B cell (primary cell): ENCODE measurements at regions not wholly inside any gene's neighbourhood (a gene's known extent, or its start where the extent isn't known, plus 50 kb on each side); places are given as distances from the start of the nearest gene placed in this dataset.

ENCODE experiments used
- ATAC-seq: fragments of 200-7000 bp; cut with Tn5 transposase; one replicate; pipeline ENCODE4 v1.10.0; 2021; ENCODE audit warnings: low read depth, mild to moderate bottlenecking, moderate number of reproducible peaks, moderate library complexity
- CTCF ChIA-PET: fragments of 350-600 bp; sonication (Branson Sonifier 250); formaldehyde crosslinking; loops from one replicate; lab custom pipeline; 2021; ENCODE audit warnings: antibody characterized with exemption, inconsistent platforms; lab: Charles Lee
- POLR2A ChIA-PET: fragments of 350-600 bp; sonication (Branson Sonifier 250); formaldehyde crosslinking; loops from one replicate; lab custom pipeline; 2021; ENCODE audit warnings: antibody characterized with exemption; lab: Charles Lee
- DNase-seq: peaks from one replicate; pipeline ENCODE4 v3.0.0; 2013
- H2AFZ ChIP-seq: 2 replicates; pipeline ENCODE4 v1.6.1; 2012; ENCODE audit warnings: mild to moderate bottlenecking, low read depth, low read length; ENCODE audit not compliant: insufficient read depth, poor library complexity, severe bottlenecking
- H3K27ac ChIP-seq, 2 donors: 1 replicate in 1 of 2; 2 replicates in 1 of 2; pipeline ENCODE4 v1.5.1; 2012 to 2013; ENCODE audit warnings: low read length in 2 of 2, mild to moderate bottlenecking in 2 of 2, moderate library complexity in 1 of 2
- H3K27me3 ChIP-seq, 4 experiments: fragments of 200-600 bp in 1 of 4; sonication (generic) in 1 of 4; replicated peaks in 1 of 4; 1 replicate in 2 of 4; 2 replicates in 2 of 4; pipeline versions ENCODE4 v1.6.1 to v1.7.0; 2013 to 2016; ENCODE audit warnings: low read length in 3 of 4, mild to moderate bottlenecking in 2 of 4, mixed read lengths in 1 of 4, moderate library complexity in 1 of 4; ENCODE audit not compliant: insufficient read depth in 4 of 4, control insufficient read depth in 3 of 4; ENCODE audit errors: control extremely low read depth in 1 of 4
- H3K36me3 ChIP-seq, 2 experiments: replicated peaks in 1 of 2; 1 replicate in 1 of 2; 2 replicates in 1 of 2; pipeline versions ENCODE4 v1.6.1 to v1.7.1; 2013; ENCODE audit warnings: low read length in 1 of 2; ENCODE audit not compliant: insufficient read depth in 2 of 2, control insufficient read depth in 1 of 2; ENCODE audit errors: control extremely low read depth in 1 of 2, extremely low read depth in 1 of 2
- H3K4me1 ChIP-seq, 2 donors: fragments of 200-600 bp in 1 of 2; sonication (generic) in 1 of 2; 1 replicate in 1 of 2; 2 replicates in 1 of 2; pipeline versions ENCODE4 v1.5.1 to v1.6.1; 2013 to 2017; ENCODE audit warnings: low read length in 2 of 2; ENCODE audit not compliant: control insufficient read depth in 2 of 2, insufficient read depth in 2 of 2
- H3K4me2 ChIP-seq: replicated peaks from 2 replicates; pipeline ENCODE3; 2012; ENCODE audit warnings: mild to moderate bottlenecking, low read depth, low read length; ENCODE audit not compliant: poor library complexity, severe bottlenecking
- H3K4me3 ChIP-seq, 5 experiments: fragments of 200-600 bp in 1 of 5; sonication (generic) in 1 of 5; 1 replicate in 3 of 5; 2 replicates in 2 of 5; pipeline versions ENCODE4 v1.5.1 to v1.7.0; 2011 to 2016; ENCODE audit warnings: low read length in 4 of 5, mild to moderate bottlenecking in 4 of 5, low read depth in 2 of 5, control low read depth in 1 of 5, moderate library complexity in 1 of 5; ENCODE audit not compliant: insufficient read depth in 1 of 5; ENCODE audit errors: control extremely low read depth in 1 of 5, extremely low read depth in 1 of 5
- H3K79me2 ChIP-seq: fragments of 200-600 bp; sonication (generic); one replicate; pipeline ENCODE4 v1.6.0; 2016; ENCODE audit warnings: low read length; ENCODE audit not compliant: control insufficient read depth, insufficient read depth
- H3K9ac ChIP-seq: fragments of 200-600 bp; sonication (generic); 2 replicates; pipeline ENCODE4 v1.6.1; 2017; ENCODE audit warnings: mild to moderate bottlenecking, low read length, moderate library complexity
- H3K9me3 ChIP-seq, 3 donors: one replicate each; pipeline versions ENCODE4 v1.6.1 to v1.7.1; 2013; ENCODE audit warnings: low read length in 2 of 3; ENCODE audit not compliant: control insufficient read depth in 2 of 3, insufficient read depth in 1 of 3; ENCODE audit errors: control extremely low read depth in 1 of 3
- H4K20me1 ChIP-seq: 2 replicates; pipeline ENCODE4 v1.6.0; 2012; ENCODE audit warnings: mild to moderate bottlenecking, low read length; ENCODE audit not compliant: insufficient read depth, control insufficient read depth, poor library complexity, severe bottlenecking
- H3K27ac Mint-ChIP-seq: one replicate; pipeline ENCODE4 v1.8.0; 2021; ENCODE audit warnings: mixed read lengths
- H3K27me3 Mint-ChIP-seq: one replicate; pipeline ENCODE4 v1.8.0; 2021; ENCODE audit warnings: mixed read lengths
- H3K4me1 Mint-ChIP-seq: one replicate; pipeline ENCODE4 v1.8.0; 2021; ENCODE audit warnings: mixed read lengths
- H3K4me3 Mint-ChIP-seq: one replicate; pipeline ENCODE4 v1.8.0; 2021; ENCODE audit warnings: mixed read lengths
- H3K9me3 Mint-ChIP-seq: one replicate; pipeline ENCODE4 v1.8.0; 2022; ENCODE audit warnings: mixed read lengths; ENCODE audit not compliant: insufficient read depth
- EZH2 ChIP-seq: IDR thresholded peaks from 2 replicates; pipeline ENCODE4 v1.6.1; 2012; ENCODE audit warnings: borderline replicate concordance, low read depth, mild to moderate bottlenecking, moderate library complexity, low read length; ENCODE audit not compliant: insufficient read depth, poor library complexity, severe bottlenecking
- WGBS: methylation state at CpG from one replicate; pipeline ENCODE4 v1.1.5; 2013; ENCODE audit warnings: missing lambda C conversion rate; ENCODE audit not compliant: insufficient coverage; 5-methylcytosine and 5-hydroxymethylcytosine counted together
- intact Hi-C: fragments of 100-400 bp; cut with micrococcal nuclease; formaldehyde crosslinking; loops from one replicate; pipeline ENCODE4 v1.10.0; 2022
- TF ChIP-seq, protein P1 (sequence below): fragments of 200-600 bp; IDR thresholded peaks from one replicate; pipeline ENCODE4 v1.8.0; 2022; ENCODE audit warnings: antibody characterized with exemption, mild to moderate bottlenecking

- Histone ChIP-seq H3K9me3 (no peaks in the 10 kb centered on the region), H3K4me2 (no peak overlapping the region), H3K27me3 (no peaks in the 10 kb centered on the region), H3K4me3 (no peak overlapping the region), H3K27ac (no peak overlapping the region), H3K4me1 (no peaks in the 10 kb centered on the region), H3K9ac (no peak overlapping the region), H3K36me3 (no peaks in the 10 kb centered on the region), H4K20me1 (no peaks in the 10 kb centered on the region), H2AFZ (no peak overlapping the region), H3K79me2 (no peaks in the 10 kb centered on the region)
- ATAC-seq (no peak), DNase-seq (no peak)
- H3K9me3 Mint-ChIP-seq: no peaks in the 10 kb centered on the region
- POLR2A ChIA-PET: no interaction called here
- no CpG with 5 or more reads among the region's 2 CpGs for WGBS
- no peak overlapping the region for H3K27ac Mint-ChIP-seq
- H3K27me3 Mint-ChIP-seq: no peaks in the 10 kb centered on the region
- CTCF ChIA-PET: no interaction called here
- TF ChIP-seq, protein P1, sequence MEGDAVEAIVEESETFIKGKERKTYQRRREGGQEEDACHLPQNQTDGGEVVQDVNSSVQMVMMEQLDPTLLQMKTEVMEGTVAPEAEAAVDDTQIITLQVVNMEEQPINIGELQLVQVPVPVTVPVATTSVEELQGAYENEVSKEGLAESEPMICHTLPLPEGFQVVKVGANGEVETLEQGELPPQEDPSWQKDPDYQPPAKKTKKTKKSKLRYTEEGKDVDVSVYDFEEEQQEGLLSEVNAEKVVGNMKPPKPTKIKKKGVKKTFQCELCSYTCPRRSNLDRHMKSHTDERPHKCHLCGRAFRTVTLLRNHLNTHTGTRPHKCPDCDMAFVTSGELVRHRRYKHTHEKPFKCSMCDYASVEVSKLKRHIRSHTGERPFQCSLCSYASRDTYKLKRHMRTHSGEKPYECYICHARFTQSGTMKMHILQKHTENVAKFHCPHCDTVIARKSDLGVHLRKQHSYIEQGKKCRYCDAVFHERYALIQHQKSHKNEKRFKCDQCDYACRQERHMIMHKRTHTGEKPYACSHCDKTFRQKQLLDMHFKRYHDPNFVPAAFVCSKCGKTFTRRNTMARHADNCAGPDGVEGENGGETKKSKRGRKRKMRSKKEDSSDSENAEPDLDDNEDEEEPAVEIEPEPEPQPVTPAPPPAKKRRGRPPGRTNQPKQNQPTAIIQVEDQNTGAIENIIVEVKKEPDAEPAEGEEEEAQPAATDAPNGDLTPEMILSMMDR: no peak
- TF ChIP-seq EZH2: no peak
- intact Hi-C loops: no loop called here
- no peak overlapping the region for H3K4me3 Mint-ChIP-seq
- peaks cover 2% of the 10 kb centered on the region for H3K4me1 Mint-ChIP-seq
These were observed 908.9 kb upstream of the ADGRL2 start for GRCh38 chr1:80891871-80892270.

DNA sequence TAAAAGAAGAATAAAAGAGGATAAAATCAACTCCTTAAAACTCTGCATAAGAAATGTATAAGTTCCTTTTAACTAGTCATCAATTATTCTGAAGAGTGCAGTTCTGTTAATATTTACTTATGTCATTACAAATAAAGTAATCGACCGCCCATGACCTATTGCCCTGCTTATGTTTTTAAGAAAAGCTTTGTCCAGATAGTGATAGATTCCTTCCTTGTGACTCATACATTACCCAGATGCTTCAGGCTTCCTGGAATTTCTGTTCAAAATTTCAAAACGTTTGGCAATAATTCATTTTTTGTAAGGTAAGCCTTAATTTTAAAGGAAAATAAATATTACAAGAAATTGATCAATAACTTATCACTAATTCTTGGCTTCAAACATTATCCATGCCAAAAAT, 918.2 kb upstream of the ADGRL2 start:
- no peak overlapping the region for H3K9ac ChIP-seq
- intact Hi-C loops: no loop called here
- H3K4me3 ChIP-seq: no peak overlapping the region
- no peaks in the 10 kb centered on the region for H3K9me3 ChIP-seq
- CTCF ChIA-PET: no interaction called here
- Mint-ChIP-seq H3K27me3 (no peaks in the 10 kb centered on the region), H3K4me1 (no peaks in the 10 kb centered on the region), H3K9me3 (peaks cover 2% of the 10 kb centered on the region), H3K4me3 (no peak overlapping the region), H3K27ac (no peak overlapping the region)
- H3K4me1 ChIP-seq: no peaks in the 10 kb centered on the region
- TF ChIP-seq EZH2: no peak
- TF ChIP-seq, protein P1: no peak
- no peaks in the 10 kb centered on the region for H4K20me1 ChIP-seq
- POLR2A ChIA-PET: no interaction called here
- no peak overlapping the region for H3K27ac ChIP-seq
- no peaks in the 10 kb centered on the region for H3K27me3 ChIP-seq
- H3K4me2 ChIP-seq: no peak overlapping the region
- ATAC-seq (no peak), DNase-seq (no peak)
- H3K36me3 ChIP-seq: no peaks in the 10 kb centered on the region
- no peaks in the 10 kb centered on the region for H3K79me2 ChIP-seq
- no CpG with 5 or more reads among the region's 3 CpGs for WGBS
- H2AFZ ChIP-seq: no peak overlapping the region
